ENCODE measurements at regions not wholly inside any gene's neighbourhood (a gene's known extent, or its start where the extent isn't known, plus 50 kb on each side); places are given as distances from the start of the nearest gene placed in this dataset.

GRCh38 chr3:73787620-73788019 lies 162.9 kb upstream of the PDZRN3 start:
- Histone ChIP-seq H3K4me3 (ENCODE audit: low read depth, low read length) (no peak overlapping the region), H3K36me3 (ENCODE audit: control insufficient read depth, insufficient read depth, low read length) (no peaks in the 10 kb centered on the region), H3K27me3 (ENCODE audit: control insufficient read depth, insufficient read depth, low read length) (no peaks in the 10 kb centered on the region)
- DNase-seq (ENCODE audit: low read depth): no peak
- TF ChIP-seq CTCF (IDR thresholded peaks at IDR 0.05; ENCODE audit: insufficient read depth, low read length, poor library complexity, severe bottlenecking): no peak

DNA sequence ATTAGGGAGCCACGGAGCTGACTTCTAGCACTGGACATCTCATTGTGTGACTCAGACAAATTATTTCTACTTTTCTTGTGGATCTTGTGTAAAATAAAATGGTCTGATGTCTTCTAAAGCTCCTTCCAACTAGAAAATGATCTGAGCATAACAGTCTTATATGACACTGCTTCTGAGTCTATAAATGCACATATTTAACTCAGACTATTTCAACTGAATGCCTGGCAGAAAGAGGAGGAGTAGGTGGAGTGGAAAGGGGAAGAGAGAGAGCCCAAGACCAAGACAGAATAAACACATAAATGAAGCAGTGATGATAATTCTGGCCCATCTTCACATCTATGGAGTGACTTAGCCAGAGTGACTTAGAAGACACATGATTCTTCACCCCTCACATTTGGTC lies 162.3 kb upstream of the PDZRN3 start:
- TF ChIP-seq CTCF (IDR thresholded peaks at IDR 0.05; ENCODE audit: insufficient read depth, low read length, poor library complexity, severe bottlenecking): no peak
- Histone ChIP-seq H3K27me3 (ENCODE audit: control insufficient read depth, insufficient read depth, low read length) (no peaks in the 10 kb centered on the region), H3K4me3 (ENCODE audit: low read depth, low read length) (no peak overlapping the region), H3K36me3 (ENCODE audit: control insufficient read depth, insufficient read depth, low read length) (no peaks in the 10 kb centered on the region)
- no peak for DNase-seq (ENCODE audit: low read depth)

DNA sequence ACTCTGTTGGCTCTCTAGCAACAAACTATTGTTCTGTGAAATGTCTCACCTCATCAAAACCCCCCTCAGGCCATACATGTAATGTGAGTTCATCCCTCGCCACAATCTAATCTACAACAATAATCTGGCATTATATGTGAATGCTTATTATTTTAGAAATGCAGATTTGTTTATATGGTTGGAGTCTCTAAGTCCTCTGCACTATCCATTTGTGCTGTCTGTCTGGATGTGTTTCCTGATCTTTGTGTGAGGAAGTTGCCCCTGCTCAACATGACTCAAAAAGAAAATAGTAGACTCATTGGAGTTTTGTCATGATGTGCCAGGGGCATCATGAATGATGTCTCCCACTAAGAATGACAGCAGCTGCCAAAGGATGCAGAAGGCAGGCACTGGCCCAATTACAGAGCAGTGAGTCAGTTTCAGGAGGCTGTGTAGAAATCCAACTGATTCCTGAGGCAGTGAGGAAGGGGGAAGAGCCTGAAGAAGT lies 161.6 kb upstream of the PDZRN3 start:
- Histone ChIP-seq H3K27me3 (ENCODE audit: control insufficient read depth, insufficient read depth, low read length) (no peaks in the 10 kb centered on the region), H3K4me3 (ENCODE audit: low read depth, low read length) (no peak overlapping the region), H3K36me3 (ENCODE audit: control insufficient read depth, insufficient read depth, low read length) (no peaks in the 10 kb centered on the region)
- TF ChIP-seq CTCF (IDR thresholded peaks at IDR 0.05; ENCODE audit: insufficient read depth, low read length, poor library complexity, severe bottlenecking): no peak
- peak; percentile 88 for DNase-seq (ENCODE audit: low read depth)

GRCh38 chr3:73784686-73785392 lies 160.1 kb upstream of the PDZRN3 start:
- Histone ChIP-seq H3K4me3 (ENCODE audit: low read depth, low read length) (no peak overlapping the region), H3K27me3 (ENCODE audit: control insufficient read depth, insufficient read depth, low read length) (no peaks in the 10 kb centered on the region), H3K36me3 (ENCODE audit: control insufficient read depth, insufficient read depth, low read length) (no peaks in the 10 kb centered on the region)
- no peak for DNase-seq (ENCODE audit: low read depth)
- no peak for TF ChIP-seq CTCF (IDR thresholded peaks at IDR 0.05; ENCODE audit: insufficient read depth, low read length, poor library complexity, severe bottlenecking)

DNA sequence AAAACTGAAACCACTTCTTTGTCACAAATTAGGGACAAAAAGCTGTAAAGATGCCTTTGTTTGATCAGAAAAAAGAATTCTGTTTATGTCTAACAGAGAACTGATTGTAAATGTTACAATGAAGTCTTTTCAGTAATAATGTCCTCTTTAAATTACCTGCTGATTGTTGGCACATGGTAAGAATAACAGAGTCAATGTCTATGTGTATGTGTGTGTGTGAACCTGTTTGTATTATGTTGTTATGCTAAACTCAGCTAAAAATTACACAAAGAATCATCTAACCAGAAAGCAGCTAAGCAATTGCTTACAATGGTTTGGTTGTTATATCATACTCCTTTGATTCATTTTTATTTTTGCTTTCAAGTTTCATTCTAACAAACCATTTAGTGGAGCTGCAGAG lies 159.1 kb upstream of the PDZRN3 start:
- TF ChIP-seq CTCF (IDR thresholded peaks at IDR 0.05; ENCODE audit: insufficient read depth, low read length, poor library complexity, severe bottlenecking): no peak

DNA sequence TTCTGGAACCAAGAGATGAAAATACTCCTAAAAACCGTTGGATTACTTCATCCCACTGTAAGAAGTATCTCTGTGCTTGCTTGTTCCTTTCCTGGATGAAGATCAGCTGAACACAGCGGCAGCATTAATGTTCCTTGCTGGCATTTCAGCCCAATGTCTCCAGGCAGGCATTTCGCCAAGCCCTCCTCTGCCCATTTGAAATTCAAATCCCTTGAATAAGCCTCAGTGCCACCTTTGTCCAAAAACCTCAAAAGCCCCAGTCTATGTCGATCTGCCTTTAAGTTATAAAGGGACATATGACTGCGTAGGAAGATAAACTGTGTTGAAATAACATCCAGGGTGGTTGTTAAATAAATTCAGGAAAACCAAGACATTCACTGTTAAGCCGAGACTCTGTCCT lies 156.8 kb upstream of the PDZRN3 start:
- Histone ChIP-seq H3K27me3 (ENCODE audit: control insufficient read depth, insufficient read depth, low read length) (no peaks in the 10 kb centered on the region), H3K36me3 (ENCODE audit: control insufficient read depth, insufficient read depth, low read length) (no peaks in the 10 kb centered on the region), H3K4me3 (ENCODE audit: low read depth, low read length) (no peak overlapping the region)
- DNase-seq (ENCODE audit: low read depth): no peak
- TF ChIP-seq CTCF (IDR thresholded peaks at IDR 0.05; ENCODE audit: insufficient read depth, low read length, poor library complexity, severe bottlenecking): no peak

More for the DNA sequence above, 159.1 kb upstream of the PDZRN3 start:
- H3K36me3 ChIP-seq (ENCODE audit: control insufficient read depth, insufficient read depth, low read length): no peaks in the 10 kb centered on the region
- H3K27me3 ChIP-seq (ENCODE audit: control insufficient read depth, insufficient read depth, low read length): no peaks in the 10 kb centered on the region
- no peak for DNase-seq (ENCODE audit: low read depth)
- no peak overlapping the region for H3K4me3 ChIP-seq (ENCODE audit: low read depth, low read length)

All from kidney epithelial cell (primary cell).